Activated B cell treated with CpG ODN at 0.5 μM for 24 hours (primary cell): ENCODE measurements at regions not wholly inside any gene's neighbourhood (a gene's known extent, or its start where the extent isn't known, plus 50 kb on each side); places are given as distances from the start of the nearest gene placed in this dataset.

Source experiments
- ATAC-seq: fragments of 200-7000 bp; cut with Tn5 transposase; one replicate; pipeline ENCODE4 v1.10.0; 2021; ENCODE audit warnings: low read depth, mild to moderate bottlenecking, moderate library complexity
- CTCF ChIA-PET: fragments of 350-600 bp; sonication (Branson Sonifier 250); formaldehyde crosslinking; loops from one replicate; lab custom pipeline; 2021; ENCODE audit warnings: antibody characterized with exemption; lab: Charles Lee
- POLR2A ChIA-PET: fragments of 350-600 bp; sonication (Branson Sonifier 250); formaldehyde crosslinking; loops from one replicate; lab custom pipeline; 2021; ENCODE audit warnings: antibody characterized with exemption; lab: Charles Lee
- DNase-seq: peaks from one replicate; pipeline ENCODE4 v3.0.0; 2022
- H3K27ac Mint-ChIP-seq: one replicate; pipeline ENCODE4 v1.8.0; 2020; ENCODE audit warnings: mixed read lengths
- H3K27me3 Mint-ChIP-seq: one replicate; pipeline ENCODE4 v1.8.0; 2021; ENCODE audit warnings: mixed read lengths
- H3K36me3 Mint-ChIP-seq: one replicate; pipeline ENCODE4 v1.8.0; 2021; ENCODE audit warnings: low read depth, mixed read lengths
- H3K4me1 Mint-ChIP-seq: one replicate; pipeline ENCODE4 v1.8.0; 2021; ENCODE audit warnings: mixed read lengths
- H3K4me3 Mint-ChIP-seq: one replicate; pipeline ENCODE4 v1.8.0; 2020; ENCODE audit warnings: mild to moderate bottlenecking, mixed read lengths
- H3K9me3 Mint-ChIP-seq: one replicate; pipeline ENCODE4 v1.8.0; 2020; ENCODE audit warnings: mixed read lengths
- CTCF ChIP-seq: fragments of 200-600 bp; IDR thresholded peaks from one replicate; pipeline ENCODE4 v1.8.0; 2022; ENCODE audit warnings: antibody characterized with exemption, mild to moderate bottlenecking
- intact Hi-C: fragments of 100-400 bp; cut with micrococcal nuclease; formaldehyde crosslinking; loops from one replicate; pipeline ENCODE4 v1.15.1; 2024

DNA sequence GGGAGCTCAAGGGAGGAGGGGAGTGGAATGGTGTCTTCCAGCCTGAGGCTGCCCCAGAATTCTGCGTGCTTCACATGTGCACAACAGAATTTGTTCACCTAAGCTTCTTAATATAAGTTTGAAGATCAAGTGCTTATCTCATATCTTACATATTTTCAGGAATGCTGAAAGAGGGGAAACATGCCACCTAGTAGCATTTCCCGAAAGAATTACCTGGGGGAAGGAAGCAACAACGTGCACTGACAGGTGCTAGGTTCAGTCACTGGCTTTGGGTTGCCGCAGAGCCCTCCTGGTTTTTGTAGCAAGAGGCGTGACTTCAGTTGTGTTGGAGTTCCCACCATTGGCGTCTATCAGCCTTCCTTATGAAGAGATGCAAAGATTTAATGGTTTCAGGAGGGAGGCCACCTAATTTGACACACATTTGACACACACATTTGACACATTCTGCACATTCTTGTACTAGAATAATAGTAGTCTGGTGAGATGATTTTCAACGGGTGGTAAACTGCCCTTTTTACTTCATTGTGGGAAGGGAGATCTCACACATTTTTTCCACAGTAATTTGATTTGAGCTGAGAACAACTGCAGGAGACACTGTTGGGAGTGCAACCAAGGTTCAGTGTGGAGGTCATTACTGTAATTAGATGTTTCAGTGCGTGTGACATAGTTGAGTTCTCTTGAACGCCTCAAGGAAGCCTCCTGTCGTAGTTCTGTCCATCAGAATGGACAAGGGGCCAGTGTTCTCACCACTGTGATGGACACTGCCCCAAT lies 481.3 kb downstream of the CCDC171 start:
- CTCF ChIA-PET, result interaction anchor here (1.0 kb wide), 1 partner anchor 28 kb away, joined by 3 read pairs; no protein-coding TSS in a partner anchor
- ATAC-seq (no peak), DNase-seq (no peak)
- POLR2A ChIA-PET, result no interaction called here
- H3K4me3 Mint-ChIP-seq, result no peak overlapping the region
- H3K4me1 Mint-ChIP-seq, result no peaks in the 10 kb centered on the region
- no peak for TF ChIP-seq CTCF
- intact Hi-C loops, result no loop called here
- no peaks in the 10 kb centered on the region for H3K27me3 Mint-ChIP-seq
- H3K36me3 Mint-ChIP-seq, result no peaks in the 10 kb centered on the region
- no peaks in the 10 kb centered on the region for H3K9me3 Mint-ChIP-seq
- no peak overlapping the region for H3K27ac Mint-ChIP-seq

DNA sequence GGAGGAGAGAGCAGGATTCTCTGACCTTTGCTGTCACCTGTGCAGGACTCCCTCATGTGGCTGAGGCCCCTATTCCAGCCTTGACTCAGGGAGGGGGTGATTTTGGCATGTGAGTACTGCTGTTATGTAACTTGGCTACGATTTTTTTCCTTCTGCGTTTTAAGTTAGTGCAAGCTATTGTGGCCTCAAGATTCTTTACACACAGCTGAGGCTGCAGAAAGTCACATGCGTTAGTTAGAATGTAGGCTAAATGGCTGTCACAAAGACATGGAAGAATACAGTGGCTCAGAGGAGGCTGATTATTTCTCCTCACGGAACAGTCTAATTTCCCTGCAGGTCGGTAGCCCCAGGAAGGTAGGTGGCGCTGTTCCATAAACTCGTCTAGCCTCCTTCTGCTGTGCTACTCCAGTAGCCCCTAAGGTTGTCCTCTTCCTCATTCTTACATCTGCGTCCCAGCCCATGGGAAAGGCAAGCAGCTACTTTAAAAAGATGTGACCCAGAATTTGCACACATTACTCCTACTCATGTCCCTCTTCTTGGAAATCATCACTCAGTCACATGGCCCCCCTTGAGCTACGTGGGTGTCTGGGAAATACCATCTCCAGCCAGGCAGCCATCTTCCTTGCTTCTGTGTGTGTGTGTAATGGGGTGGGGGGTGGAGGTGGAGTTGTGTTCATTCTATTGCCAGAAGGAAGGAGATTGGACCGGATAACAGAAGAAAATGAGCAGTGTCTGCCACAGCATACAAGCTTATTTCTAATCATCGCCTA lies 486.6 kb downstream of the CCDC171 start:
- H3K9me3 Mint-ChIP-seq, result no peaks in the 10 kb centered on the region
- H3K36me3 Mint-ChIP-seq, result no peaks in the 10 kb centered on the region
- DNase-seq (no peak), ATAC-seq (no peak)
- H3K27me3 Mint-ChIP-seq, result no peaks in the 10 kb centered on the region
- no peak overlapping the region for H3K4me3 Mint-ChIP-seq
- CTCF ChIA-PET, result no interaction called here
- H3K27ac Mint-ChIP-seq, result no peak overlapping the region
- intact Hi-C loops, result no loop called here
- no peak for TF ChIP-seq CTCF
- POLR2A ChIA-PET, result no interaction called here
- no peaks in the 10 kb centered on the region for H3K4me1 Mint-ChIP-seq

GRCh38 chr9:16039988-16040761 lies 487.3 kb downstream of the CCDC171 start:
- no peak overlapping the region for H3K27ac Mint-ChIP-seq
- no peak for DNase-seq
- H3K36me3 Mint-ChIP-seq, result no peaks in the 10 kb centered on the region
- intact Hi-C loops, result no loop called here
- ChIA-PET CTCF (no interaction called here), POLR2A (no interaction called here)
- H3K4me1 Mint-ChIP-seq, result no peaks in the 10 kb centered on the region
- no peak overlapping the region for H3K4me3 Mint-ChIP-seq
- H3K27me3 Mint-ChIP-seq, result no peaks in the 10 kb centered on the region
- no peak for TF ChIP-seq CTCF
- H3K9me3 Mint-ChIP-seq, result no peaks in the 10 kb centered on the region
- no peak for ATAC-seq

DNA sequence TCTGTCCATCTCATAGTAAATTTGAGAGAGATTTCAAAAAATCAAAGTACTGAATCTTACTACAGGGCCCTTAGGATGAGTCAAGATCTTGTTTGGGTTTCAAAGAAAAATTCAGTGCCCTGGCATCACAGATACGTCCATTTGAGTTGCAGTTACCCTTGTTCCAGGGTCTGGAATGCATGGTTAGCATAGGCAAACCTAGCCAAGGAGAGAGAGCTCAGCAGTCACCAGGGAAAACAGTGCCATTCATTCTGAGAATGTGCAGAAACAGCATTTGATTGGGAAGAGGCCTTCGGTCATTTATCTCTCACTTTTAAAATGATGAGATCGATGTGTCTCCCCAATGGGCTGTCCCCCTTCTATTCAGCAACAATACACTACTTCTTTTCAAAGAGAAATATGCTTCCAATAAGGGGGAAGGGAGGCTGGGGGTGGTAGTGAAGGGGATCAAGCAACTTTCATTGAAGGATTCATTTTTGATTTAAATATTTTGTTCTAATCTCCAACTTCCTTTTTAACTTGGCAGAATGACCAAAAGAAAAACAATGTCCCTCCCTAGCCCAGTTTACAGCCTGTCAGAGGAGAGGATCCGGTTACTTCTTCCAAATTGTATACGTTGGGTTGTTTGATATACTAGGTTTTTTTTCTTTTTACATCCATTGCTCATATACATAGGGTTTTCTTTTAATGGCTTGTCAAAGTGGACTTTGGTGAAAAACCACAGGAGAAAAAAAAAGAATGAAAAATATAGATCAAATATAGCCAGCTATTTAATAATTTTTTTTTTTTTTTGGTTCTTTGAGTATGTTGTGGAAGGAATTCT lies 491.1 kb downstream of the CCDC171 start:
- no peak overlapping the region for H3K27ac Mint-ChIP-seq
- TF ChIP-seq CTCF, result no peak
- no peak for ATAC-seq
- DNase-seq, result no peak
- POLR2A ChIA-PET, result no interaction called here
- no peaks in the 10 kb centered on the region for H3K4me1 Mint-ChIP-seq
- no peaks in the 10 kb centered on the region for H3K9me3 Mint-ChIP-seq
- H3K27me3 Mint-ChIP-seq, result no peaks in the 10 kb centered on the region
- no peaks in the 10 kb centered on the region for H3K36me3 Mint-ChIP-seq
- H3K4me3 Mint-ChIP-seq, result no peak overlapping the region
- CTCF ChIA-PET, result no interaction called here
- intact Hi-C loops, result no loop called here
